DOHH2 (cell line): ENCODE measurements at regions not wholly inside any gene's neighbourhood (a gene's known extent, or its start where the extent isn't known, plus 50 kb on each side); places are given as distances from the start of the nearest gene placed in this dataset.

Experiments used
- H3F3A ChIP-seq: fragments of 200-600 bp; sonication (generic), shearing (Covaris generic); 2 replicates; pipeline ENCODE4 v1.6.0; 2016; ENCODE audit warnings: antibody characterized with exemption, mild to moderate bottlenecking; ENCODE audit not compliant: control insufficient read depth, insufficient read depth
- H3K27ac ChIP-seq: fragments of 200-600 bp; sonication (generic); 2 replicates; pipeline ENCODE4 v1.5.1; 2014; ENCODE audit warnings: low read depth, mild to moderate bottlenecking, low read length, moderate library complexity
- H3K27me3 ChIP-seq: fragments of 200-600 bp; sonication (generic); 2 replicates; pipeline ENCODE4 v1.6.1; 2014; ENCODE audit warnings: mild to moderate bottlenecking, low read length, mixed read lengths; ENCODE audit not compliant: control insufficient read depth
- H3K36me3 ChIP-seq: fragments of 200-600 bp; sonication (generic); 2 replicates; pipeline ENCODE4 v1.6.1; 2014; ENCODE audit warnings: mild to moderate bottlenecking, low read length, moderate library complexity, mixed read lengths; ENCODE audit not compliant: control insufficient read depth
- H3K4me1 ChIP-seq: fragments of 200-600 bp; sonication (generic); 2 replicates; pipeline ENCODE4 v1.6.1; 2014; ENCODE audit warnings: mild to moderate bottlenecking, low read length, mixed read lengths; ENCODE audit not compliant: control insufficient read depth
- H3K4me2 ChIP-seq: fragments of 200-600 bp; sonication (generic); 2 replicates; pipeline ENCODE4 v1.6.0; 2014; ENCODE audit warnings: mild to moderate bottlenecking, low read length, moderate library complexity
- H3K4me3 ChIP-seq: fragments of 200-600 bp; sonication (generic); 2 replicates; pipeline ENCODE4 v1.5.1; 2014; ENCODE audit warnings: mild to moderate bottlenecking, low read length, mixed read lengths
- H3K79me2 ChIP-seq: fragments of 200-600 bp; sonication (generic); 2 replicates; pipeline ENCODE4 v1.6.1; 2014; ENCODE audit warnings: mild to moderate bottlenecking, low read length, mixed read lengths; ENCODE audit not compliant: control insufficient read depth
- H3K9me2 ChIP-seq: fragments of 200-600 bp; sonication (generic); replicated peaks from 2 replicates; pipeline ENCODE4 v1.6.1; 2014; ENCODE audit warnings: mild to moderate bottlenecking, low read length, mixed read lengths; ENCODE audit not compliant: control insufficient read depth
- H3K9me3 ChIP-seq: fragments of 200-600 bp; sonication (generic); 2 replicates; pipeline ENCODE4 v1.6.1; 2014; ENCODE audit warnings: antibody characterized with exemption, low read length, mixed read lengths; ENCODE audit not compliant: control insufficient read depth, insufficient read depth
- H4K20me1 ChIP-seq: fragments of 200-600 bp; sonication (generic); 2 replicates; pipeline ENCODE4 v1.6.0; 2014; ENCODE audit warnings: low read depth, mild to moderate bottlenecking, antibody characterized with exemption, low read length, moderate library complexity; ENCODE audit not compliant: control insufficient read depth, insufficient read depth
- CTCF ChIP-seq: fragments of 200-600 bp; sonication (generic); IDR thresholded peaks from one replicate; pipeline ENCODE4 v1.5.1; 2014; ENCODE audit warnings: antibody characterized with exemption, mild to moderate bottlenecking, low read depth, low read length; ENCODE audit not compliant: poor library complexity, severe bottlenecking
- EZH2phosphoT487 ChIP-seq: fragments of 200-600 bp; sonication (generic); IDR thresholded peaks from 2 replicates; pipeline ENCODE4 v1.6.1; 2017; ENCODE audit warnings: borderline replicate concordance, mild to moderate bottlenecking, antibody characterized with exemption, low read length, moderate library complexity, mixed read lengths

DNA sequence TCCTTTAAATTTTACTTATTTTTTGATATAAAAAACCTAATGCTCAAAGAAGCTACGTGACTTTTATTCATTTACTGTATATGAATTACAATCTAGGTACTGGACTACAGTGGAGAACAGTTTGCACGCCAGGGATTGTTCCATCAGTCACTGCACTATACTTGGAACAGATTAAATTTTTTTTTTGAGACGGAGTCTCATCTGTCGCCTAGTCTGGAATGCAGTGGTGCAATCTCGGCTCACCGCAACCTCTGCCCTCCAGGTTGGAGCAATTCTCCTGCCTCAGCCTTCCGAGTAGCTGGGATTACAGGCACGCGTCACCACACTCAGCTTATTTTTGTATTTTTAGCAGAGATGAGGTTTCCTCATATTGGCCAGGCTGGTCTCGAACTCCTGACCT, 330.0 kb upstream of the SLC14A2 start:
- no peaks in the 10 kb centered on the region for H3K79me2 ChIP-seq
- H3K9me2 ChIP-seq, result no peaks in the 10 kb centered on the region
- H3K4me3 ChIP-seq, result no peak overlapping the region
- H3K4me2 ChIP-seq, result no peak overlapping the region
- no peaks in the 10 kb centered on the region for H3K36me3 ChIP-seq
- H3K27ac ChIP-seq, result no peak overlapping the region
- no peaks in the 10 kb centered on the region for H4K20me1 ChIP-seq
- no peaks in the 10 kb centered on the region for H3F3A ChIP-seq
- no peaks in the 10 kb centered on the region for H3K27me3 ChIP-seq
- no peaks in the 10 kb centered on the region for H3K9me3 ChIP-seq
- H3K4me1 ChIP-seq, result no peaks in the 10 kb centered on the region
- no peak for TF ChIP-seq CTCF
- no peak for TF ChIP-seq EZH2phosphoT487

GRCh38 chr18:45286431-45286830, 328.8 kb upstream of the SLC14A2 start:
- H3F3A ChIP-seq, result no peaks in the 10 kb centered on the region
- no peaks in the 10 kb centered on the region for H3K9me2 ChIP-seq
- no peaks in the 10 kb centered on the region for H4K20me1 ChIP-seq
- no peaks in the 10 kb centered on the region for H3K4me1 ChIP-seq
- no peak for TF ChIP-seq CTCF
- no peak for TF ChIP-seq EZH2phosphoT487
- H3K27ac ChIP-seq, result no peak overlapping the region
- no peak overlapping the region for H3K4me3 ChIP-seq
- no peaks in the 10 kb centered on the region for H3K36me3 ChIP-seq
- H3K79me2 ChIP-seq, result no peaks in the 10 kb centered on the region
- no peak overlapping the region for H3K4me2 ChIP-seq
- no peaks in the 10 kb centered on the region for H3K27me3 ChIP-seq
- H3K9me3 ChIP-seq, result no peaks in the 10 kb centered on the region

- H3K9me3 ChIP-seq, result no peaks in the 10 kb centered on the region
- H3K9me2 ChIP-seq, result no peaks in the 10 kb centered on the region
- TF ChIP-seq CTCF, result no peak
- no peak for TF ChIP-seq EZH2phosphoT487
- no peak overlapping the region for H3K4me2 ChIP-seq
- no peaks in the 10 kb centered on the region for H3K79me2 ChIP-seq
- no peak overlapping the region for H3K4me3 ChIP-seq
- H4K20me1 ChIP-seq, result no peaks in the 10 kb centered on the region
- H3F3A ChIP-seq, result no peaks in the 10 kb centered on the region
- no peaks in the 10 kb centered on the region for H3K4me1 ChIP-seq
- no peak overlapping the region for H3K27ac ChIP-seq
- no peaks in the 10 kb centered on the region for H3K27me3 ChIP-seq
- no peaks in the 10 kb centered on the region for H3K36me3 ChIP-seq
Measured at GRCh38 chr18:45287531-45287930, 327.7 kb upstream of the SLC14A2 start.

- Histone ChIP-seq H3K4me3 (no peak overlapping the region), H3K79me2 (no peaks in the 10 kb centered on the region), H4K20me1 (no peaks in the 10 kb centered on the region), H3F3A (no peaks in the 10 kb centered on the region), H3K9me2 (no peaks in the 10 kb centered on the region), H3K4me2 (no peak overlapping the region), H3K9me3 (no peaks in the 10 kb centered on the region), H3K27ac (no peak overlapping the region), H3K36me3 (no peaks in the 10 kb centered on the region), H3K27me3 (no peaks in the 10 kb centered on the region), H3K4me1 (no peaks in the 10 kb centered on the region)
- TF ChIP-seq EZH2phosphoT487 (no peak), CTCF (no peak)
Measured at GRCh38 chr18:45290364-45290763, 324.9 kb upstream of the SLC14A2 start.
